ENCODE measurements at regions not wholly inside any gene's neighbourhood (a gene's known extent, or its start where the extent isn't known, plus 50 kb on each side); places are given as distances from the start of the nearest gene placed in this dataset.

GRCh38 chr14:56371737-56372136 lies 207.9 kb upstream of the TMEM260 start:
- TF ChIP-seq, protein P1, sequence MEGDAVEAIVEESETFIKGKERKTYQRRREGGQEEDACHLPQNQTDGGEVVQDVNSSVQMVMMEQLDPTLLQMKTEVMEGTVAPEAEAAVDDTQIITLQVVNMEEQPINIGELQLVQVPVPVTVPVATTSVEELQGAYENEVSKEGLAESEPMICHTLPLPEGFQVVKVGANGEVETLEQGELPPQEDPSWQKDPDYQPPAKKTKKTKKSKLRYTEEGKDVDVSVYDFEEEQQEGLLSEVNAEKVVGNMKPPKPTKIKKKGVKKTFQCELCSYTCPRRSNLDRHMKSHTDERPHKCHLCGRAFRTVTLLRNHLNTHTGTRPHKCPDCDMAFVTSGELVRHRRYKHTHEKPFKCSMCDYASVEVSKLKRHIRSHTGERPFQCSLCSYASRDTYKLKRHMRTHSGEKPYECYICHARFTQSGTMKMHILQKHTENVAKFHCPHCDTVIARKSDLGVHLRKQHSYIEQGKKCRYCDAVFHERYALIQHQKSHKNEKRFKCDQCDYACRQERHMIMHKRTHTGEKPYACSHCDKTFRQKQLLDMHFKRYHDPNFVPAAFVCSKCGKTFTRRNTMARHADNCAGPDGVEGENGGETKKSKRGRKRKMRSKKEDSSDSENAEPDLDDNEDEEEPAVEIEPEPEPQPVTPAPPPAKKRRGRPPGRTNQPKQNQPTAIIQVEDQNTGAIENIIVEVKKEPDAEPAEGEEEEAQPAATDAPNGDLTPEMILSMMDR (IDR thresholded peaks at IDR 0.05), result no peak
- TF ChIP-seq ZBTB33 (IDR thresholded peaks at IDR 0.05; ENCODE audit: borderline replicate concordance, low read depth) (no peak), FOXJ3 (CRISPR knock-in tag; IDR thresholded peaks at IDR 0.05) (no peak), POLR2AphosphoS5 (IDR thresholded peaks at IDR 0.05; ENCODE audit: low read depth, low read length) (no peak), EP300 (IDR thresholded peaks at IDR 0.05; ENCODE audit: borderline replicate concordance in 1 of 2, low read depth in 1 of 2, low read length in 1 of 2) (no peak), REST (IDR thresholded peaks at IDR 0.05; ENCODE audit: low read depth, low read length) (no peak), IRF3 (IDR thresholded peaks at IDR 0.05; ENCODE audit: low read depth, low read length) (no peak), TAF1 (IDR thresholded peaks at IDR 0.05; ENCODE audit: borderline replicate concordance, low read depth, low read length) (no peak), GABPA (IDR thresholded peaks at IDR 0.05; ENCODE audit: low read depth) (no peak), JUND (IDR thresholded peaks at IDR 0.05) (no peak)
- TF ChIP-seq, protein P2, sequence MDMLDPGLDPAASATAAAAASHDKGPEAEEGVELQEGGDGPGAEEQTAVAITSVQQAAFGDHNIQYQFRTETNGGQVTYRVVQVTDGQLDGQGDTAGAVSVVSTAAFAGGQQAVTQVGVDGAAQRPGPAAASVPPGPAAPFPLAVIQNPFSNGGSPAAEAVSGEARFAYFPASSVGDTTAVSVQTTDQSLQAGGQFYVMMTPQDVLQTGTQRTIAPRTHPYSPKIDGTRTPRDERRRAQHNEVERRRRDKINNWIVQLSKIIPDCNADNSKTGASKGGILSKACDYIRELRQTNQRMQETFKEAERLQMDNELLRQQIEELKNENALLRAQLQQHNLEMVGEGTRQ (IDR thresholded peaks at IDR 0.05; ENCODE audit: borderline replicate concordance, low read depth, low read length), result no peak
- TF ChIP-seq, protein P3, sequence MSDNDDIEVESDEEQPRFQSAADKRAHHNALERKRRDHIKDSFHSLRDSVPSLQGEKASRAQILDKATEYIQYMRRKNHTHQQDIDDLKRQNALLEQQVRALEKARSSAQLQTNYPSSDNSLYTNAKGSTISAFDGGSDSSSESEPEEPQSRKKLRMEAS (IDR thresholded peaks at IDR 0.05; ENCODE audit: low read depth), result no peak

Measured in SK-N-SH (cell line).